Gastroesophageal sphincter (tissue), 3 donors: ENCODE measurements at regions not wholly inside any gene's neighbourhood (a gene's known extent, or its start where the extent isn't known, plus 50 kb on each side); places are given as distances from the start of the nearest gene placed in this dataset.

Source experiments
- CTCF ChIP-seq, 4 experiments: fragments of 200-600 bp in 2 of 4; fragments of 450-650 bp in 2 of 4; sonication (generic) in 1 of 4; IDR thresholded peaks; one replicate each; pipeline ENCODE4 v1.5.1; 2017 to 2019; ENCODE audit warnings: antibody characterized with exemption in 4 of 4, mild to moderate bottlenecking in 2 of 4, moderate library complexity in 2 of 4
- POLR2A ChIP-seq, 2 donors: fragments of 450-650 bp; IDR thresholded peaks; one replicate each; pipeline ENCODE4 v1.6.1; 2017; ENCODE audit warnings: antibody characterized with exemption in 2 of 2, mild to moderate bottlenecking in 2 of 2, moderate library complexity in 1 of 2

- TF ChIP-seq CTCF (IDR thresholded peaks at IDR 0.05) (no peak), POLR2A (IDR thresholded peaks at IDR 0.05) (no peak)
Measured at GRCh38 chr10:88158526-88159122, 295.2 kb downstream of the PTEN start.
